HG02943 (cell line): ENCODE measurements at regions not wholly inside any gene's neighbourhood (a gene's known extent, or its start where the extent isn't known, plus 50 kb on each side); places are given as distances from the start of the nearest gene placed in this dataset.
"Not testable (repeated sequence)": the region's sequence is repeated elsewhere in the genome, so short reads cannot be mapped to it uniquely, and the experiment has no call there.

ENCODE experiments used
- ATAC-seq: cut with Tn5 transposase; IDR thresholded peaks from one replicate; pipeline ENCODE4 v1.9.1; 2021; ENCODE audit warnings: mild to moderate bottlenecking, low read depth, moderate library complexity; ENCODE audit not compliant: unreplicated experiment

DNA sequence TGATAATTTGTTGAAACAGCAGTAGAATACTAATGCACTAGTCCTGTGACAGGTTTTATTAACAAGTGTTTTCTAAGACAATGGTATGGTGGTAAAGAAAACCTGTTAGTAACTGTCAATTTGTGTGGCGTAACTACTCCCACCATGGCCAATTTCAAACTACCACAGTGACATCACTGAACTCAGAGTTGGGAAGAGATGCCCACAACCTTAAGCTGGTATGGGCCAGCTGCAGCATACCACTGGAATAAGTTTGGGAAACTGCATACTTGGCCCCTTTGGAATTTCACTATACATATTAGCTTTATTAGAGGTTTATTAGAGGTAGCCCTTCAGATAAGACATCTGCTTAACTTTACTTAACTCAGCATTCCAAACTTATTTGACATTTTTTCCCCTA, 419.4 kb downstream of the NDFIP2 start:
- no peak for ATAC-seq

DNA sequence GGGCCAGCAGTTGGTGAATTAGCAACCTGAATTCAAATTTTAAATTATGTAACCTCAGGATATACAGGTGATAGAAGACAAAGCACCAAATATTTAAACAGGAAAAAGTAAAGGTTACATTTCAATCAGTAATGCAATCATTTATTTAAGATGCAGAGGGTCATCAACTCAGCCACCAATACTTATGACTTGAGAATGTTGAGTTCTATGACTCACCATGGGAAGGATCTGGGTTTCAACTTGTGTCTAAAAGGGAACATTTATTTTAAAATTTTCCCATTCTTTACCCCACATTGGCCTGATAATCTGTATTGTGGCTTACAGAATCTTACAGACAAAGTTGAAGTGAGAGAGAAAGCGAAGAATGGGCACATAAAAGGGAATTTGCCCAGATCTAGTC, 418.0 kb downstream of the NDFIP2 start:
- ATAC-seq: no peak

DNA sequence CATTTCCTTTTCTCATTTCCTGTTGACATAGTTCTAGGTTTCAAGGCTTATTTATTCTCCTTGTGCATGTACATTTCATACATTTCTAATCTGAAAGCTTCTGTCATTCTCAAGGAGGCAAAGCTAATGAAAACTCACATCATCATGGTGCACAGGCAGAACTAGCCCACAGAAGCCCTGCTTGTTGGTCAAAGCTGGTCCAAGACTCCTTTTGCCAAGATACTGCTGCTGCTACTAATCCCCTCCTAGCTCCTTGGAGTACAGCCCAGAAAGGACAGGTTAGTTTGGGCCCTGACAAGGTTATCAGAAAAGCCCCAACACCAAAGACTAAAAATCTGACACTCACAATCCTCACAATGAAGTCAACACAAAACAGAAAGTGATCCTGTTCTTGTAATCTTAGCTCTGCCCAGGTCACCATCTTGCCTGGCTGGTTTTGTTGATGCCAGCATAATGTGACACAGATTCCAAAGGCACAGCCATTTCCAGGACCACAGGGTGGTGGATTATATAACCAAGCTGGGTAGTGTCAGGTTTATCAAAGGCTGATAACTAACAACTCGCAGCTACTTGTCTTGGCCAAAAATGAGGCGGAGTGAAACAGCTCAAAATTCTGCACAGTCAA, 417.4 kb downstream of the NDFIP2 start:
- ATAC-seq: no peak

DNA sequence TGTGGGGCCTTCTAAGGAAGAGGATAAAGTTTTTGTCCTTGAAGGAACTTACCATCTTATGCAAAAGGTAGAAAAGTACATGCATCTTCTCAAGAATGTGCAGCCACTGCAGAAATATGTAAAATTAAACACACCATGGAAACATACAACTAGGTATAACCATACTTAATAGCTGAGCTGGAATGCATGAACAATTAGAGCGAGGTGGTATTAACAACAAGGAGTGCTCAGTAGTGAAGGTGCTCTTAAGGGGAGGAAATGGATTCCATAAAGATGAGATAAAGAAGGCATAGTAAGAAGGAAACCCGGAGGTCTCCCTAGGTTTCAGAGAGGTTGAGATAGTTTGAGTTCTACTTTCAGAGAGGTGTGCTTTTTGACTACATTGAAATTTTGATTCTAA, 415.9 kb downstream of the NDFIP2 start:
- ATAC-seq: no peak

DNA sequence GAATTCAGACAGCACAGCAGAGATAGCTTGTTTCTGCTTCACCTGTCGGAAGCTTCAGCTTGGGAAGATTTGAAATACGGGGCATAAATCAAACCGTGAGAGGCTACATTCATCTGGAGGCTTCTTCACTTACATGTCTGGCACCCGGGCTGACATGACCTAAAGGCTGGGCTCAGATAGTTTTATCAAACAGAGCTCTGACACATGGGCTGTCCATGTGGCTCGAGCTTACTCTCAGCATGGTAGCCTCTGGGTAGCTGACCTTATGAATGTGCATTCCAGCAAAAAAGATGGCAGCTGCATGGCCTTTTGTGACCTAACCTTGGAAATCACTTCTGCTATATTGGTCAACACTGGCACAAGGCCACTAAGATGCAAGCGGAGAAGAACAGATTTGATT, 414.5 kb downstream of the NDFIP2 start:
- no peak for ATAC-seq

DNA sequence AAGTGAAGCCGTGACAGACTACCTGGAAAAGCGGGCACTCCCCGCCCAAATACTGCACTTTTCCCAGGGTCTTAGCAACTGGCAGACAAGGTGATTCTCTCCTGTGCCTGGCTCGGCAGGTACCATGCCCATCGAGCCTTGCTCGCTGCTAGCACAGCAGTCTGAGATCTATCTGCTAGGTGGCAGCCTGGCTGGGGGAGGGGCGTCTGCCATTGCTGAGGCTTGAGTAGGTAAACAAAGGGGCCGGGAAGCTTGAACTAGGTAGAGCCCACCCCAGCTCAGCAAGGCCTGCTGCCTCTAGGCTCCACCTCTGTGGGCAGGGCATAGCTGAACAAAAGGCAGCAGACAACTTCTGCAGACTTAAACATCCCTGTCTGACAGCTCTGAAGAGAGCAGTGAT, 406.3 kb downstream of the NDFIP2 start:
- not testable (repeated sequence) for ATAC-seq

DNA sequence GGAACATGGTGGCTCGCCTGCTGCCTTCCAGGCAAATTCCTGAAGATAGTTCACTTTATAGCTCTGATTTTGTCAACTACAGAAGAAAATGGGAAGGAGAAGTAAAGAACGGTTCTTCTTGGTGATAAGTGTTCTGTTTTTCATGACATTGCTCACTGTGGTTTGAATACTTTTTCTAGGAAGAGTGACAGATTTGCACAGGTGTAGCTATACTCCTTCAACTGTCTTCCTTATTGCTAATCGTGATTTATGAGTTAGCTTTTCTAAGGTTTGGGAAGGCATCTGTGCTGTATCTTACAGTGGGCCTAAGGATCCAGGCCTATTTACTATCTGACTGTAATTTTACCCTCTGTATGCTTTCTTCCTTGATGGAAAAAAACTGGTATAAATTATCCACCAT, 405.6 kb downstream of the NDFIP2 start:
- ATAC-seq: no peak

DNA sequence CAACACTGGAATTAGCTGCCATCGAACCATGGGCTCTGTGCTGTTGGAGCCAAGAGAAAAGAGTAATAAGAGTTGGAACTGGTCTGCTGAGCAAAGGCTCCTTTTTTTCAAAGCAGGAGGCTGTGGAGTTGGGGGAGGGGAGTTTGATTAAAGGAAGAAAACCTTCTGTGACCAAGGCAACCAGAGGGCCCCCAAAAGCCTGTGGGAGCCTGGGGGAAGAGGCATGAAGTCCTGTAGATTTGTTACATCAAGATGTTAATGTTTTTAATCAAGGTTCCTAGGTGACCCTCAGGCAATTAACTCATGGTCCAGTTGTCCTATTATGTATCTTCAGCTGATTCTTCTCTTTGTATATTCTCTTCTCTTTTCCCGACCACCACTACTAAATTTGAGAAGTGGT, 403.9 kb downstream of the NDFIP2 start:
- no peak for ATAC-seq

DNA sequence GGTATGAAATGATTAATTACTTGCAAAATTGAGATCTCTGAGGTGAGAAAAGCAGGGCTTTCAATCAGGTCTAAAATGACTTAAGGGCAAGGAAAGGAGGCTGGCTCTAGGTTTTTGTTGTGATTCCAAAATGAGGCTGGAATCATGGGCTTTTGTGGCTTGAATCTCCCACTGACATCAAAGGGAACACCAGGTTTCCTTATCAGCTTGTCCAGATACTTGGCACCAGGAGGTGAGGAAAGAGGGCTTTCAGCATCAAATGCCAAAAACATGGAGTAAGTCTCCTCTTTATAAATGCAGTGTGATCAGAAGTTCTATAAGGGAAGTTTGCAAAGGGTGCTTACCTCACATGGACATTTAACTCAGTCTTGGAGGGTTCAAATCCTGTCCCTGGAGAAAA, 402.3 kb downstream of the NDFIP2 start:
- no peak for ATAC-seq

DNA sequence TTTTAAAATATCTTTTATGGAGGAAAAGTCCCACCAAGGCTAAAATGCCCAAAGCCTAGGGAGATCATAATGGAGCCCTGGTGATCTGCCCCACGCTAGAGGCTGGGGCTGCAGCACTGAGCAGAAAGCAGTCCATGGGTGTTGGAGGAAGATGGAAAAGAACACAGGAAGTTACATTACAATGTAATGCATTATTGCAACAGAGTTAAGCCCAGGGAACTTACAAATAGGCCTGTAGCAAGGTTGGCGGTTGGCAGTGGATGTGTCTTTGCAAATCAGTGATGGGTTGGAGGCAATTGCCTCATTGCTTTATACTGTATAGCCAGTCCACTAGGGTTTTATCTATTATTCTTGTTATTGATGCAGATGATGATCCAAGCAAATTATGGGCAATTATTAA, 399.9 kb downstream of the NDFIP2 start:
- ATAC-seq: no peak

DNA sequence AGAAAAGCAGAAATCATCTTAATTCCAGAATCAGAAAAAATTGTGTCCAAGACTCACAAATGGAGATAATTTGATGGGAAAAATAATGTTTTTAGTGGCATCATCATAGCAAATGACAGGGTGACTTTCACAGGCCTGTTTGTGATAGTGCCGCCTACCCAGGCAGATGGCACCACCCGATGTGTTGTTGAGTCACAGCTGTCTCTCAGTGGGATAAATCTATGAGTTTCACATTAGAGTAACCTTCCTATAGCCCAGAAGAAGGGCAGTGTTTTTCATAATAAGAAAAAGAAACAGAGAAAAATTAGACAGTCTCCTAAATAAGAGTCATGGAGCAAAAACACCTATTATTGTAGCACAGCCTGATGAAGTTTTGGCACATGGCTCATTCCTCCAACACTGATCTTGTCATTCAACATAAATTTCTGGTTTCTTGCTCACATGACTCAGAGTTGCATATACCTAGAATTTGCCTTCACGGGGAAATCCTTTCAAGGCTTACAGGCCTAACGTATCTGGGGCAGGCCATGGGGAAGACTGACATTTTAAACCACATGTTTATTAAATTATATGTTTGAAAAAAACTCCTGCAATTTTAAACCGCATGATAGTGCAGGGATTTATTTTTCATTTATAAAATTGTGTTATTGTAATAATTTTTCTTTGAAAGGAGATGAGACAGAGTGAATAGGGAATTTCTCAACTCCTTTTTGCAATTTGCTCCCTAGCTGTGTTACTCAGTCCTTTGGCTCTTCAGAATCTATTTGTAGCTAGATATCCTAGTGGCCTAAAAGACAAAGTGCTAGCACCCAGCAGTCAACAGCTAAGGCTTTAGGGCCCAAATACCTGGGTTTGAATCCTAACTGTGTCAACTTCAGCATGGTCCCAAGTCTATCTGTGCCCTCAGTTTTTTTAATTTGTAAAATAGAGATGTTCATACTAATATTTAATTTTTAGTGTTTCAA, 393.7 kb downstream of the NDFIP2 start:
- ATAC-seq: no peak

DNA sequence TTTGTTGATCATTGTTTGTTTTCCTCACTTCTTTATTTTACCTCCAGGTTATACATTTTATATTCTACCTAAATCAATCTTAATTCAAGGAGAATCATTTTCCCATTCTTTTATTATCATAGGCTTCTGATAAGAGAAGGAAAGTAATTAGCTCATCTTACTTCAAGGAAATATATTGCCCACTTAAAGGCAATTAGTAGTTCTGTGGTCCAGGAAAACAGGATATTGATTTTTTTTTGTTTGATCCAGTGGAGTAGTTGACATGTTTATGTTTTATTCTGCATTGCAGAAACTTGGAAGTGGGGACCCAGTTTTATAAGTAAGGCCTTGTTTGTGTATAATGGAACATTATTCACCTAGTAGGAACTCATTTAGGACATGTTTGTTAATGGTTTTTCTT, 390.6 kb downstream of the NDFIP2 start:
- no peak for ATAC-seq

DNA sequence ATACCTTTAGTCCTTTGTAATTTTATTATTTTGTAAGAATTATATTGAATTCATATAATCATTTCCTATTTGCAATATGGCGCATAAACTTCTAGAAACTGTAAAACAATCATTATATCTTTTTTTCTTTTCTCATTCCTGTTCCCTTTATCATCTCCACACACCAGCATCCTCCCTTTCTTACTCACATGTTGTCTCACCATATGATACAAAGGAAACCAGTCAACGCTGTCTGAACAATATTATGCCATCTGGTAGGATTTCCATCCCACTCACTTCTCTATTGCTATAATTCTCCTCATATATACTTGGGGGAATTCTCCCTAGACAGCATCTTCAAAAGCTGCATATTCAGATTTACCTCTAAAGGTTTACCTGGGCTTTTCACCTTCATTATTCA, 389.8 kb downstream of the NDFIP2 start:
- no peak for ATAC-seq

DNA sequence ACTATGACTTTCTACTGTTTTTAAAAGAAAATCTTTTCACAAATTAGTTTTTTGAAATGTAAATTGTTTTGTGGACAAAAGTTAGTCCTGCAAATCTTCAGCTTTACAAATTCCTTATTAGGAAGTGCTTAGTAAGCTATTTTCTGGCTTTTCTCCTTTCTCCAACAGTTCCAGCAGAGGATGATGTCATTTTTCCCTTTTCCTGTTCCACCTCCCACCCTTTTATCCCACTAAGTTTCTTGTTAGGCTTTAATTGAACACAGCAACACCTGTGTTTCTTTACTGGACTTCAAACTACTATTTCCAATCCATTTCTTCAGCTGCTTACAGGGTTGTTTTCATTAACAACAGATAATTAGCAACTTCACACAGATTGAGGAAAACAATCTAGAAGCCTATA, 389.2 kb downstream of the NDFIP2 start:
- no peak for ATAC-seq

DNA sequence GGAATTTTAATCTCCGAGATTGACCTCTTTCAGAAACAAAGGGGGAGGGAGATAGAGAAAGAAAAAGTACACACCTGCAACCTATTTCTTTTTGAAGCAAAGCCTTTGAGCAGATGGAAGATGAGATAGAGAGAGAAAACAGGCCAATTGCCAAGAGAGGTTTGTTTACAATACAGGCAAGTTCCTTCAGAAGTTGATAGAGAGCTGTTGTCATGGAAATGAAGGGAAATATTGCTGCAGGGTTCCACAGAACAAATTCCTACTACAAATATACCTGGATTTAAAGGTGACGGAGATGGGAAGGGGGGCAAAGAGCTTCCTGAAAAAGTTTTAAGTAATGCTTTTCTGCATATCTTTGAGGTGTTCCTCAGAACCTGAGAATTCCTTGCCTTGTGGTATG, 388.4 kb downstream of the NDFIP2 start:
- ATAC-seq: no peak

DNA sequence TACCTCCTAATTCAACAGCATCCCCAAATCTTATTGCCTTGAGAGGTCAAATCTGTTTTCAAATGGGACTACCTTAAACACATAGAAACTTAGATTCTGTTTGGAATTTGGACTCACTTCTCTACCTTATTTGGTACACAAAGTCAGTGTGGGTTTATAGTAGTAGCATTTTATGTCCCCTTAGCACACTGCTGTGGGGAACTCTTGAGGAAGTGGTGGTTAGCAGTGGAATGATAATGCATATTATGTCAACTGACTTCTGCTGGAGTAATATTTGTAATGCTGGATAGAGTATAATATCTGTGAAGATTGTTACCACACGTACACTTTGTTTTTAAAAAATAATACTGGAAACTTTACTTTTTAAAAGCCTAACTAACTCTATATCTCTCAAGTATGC, 386.3 kb downstream of the NDFIP2 start:
- ATAC-seq: no peak

DNA sequence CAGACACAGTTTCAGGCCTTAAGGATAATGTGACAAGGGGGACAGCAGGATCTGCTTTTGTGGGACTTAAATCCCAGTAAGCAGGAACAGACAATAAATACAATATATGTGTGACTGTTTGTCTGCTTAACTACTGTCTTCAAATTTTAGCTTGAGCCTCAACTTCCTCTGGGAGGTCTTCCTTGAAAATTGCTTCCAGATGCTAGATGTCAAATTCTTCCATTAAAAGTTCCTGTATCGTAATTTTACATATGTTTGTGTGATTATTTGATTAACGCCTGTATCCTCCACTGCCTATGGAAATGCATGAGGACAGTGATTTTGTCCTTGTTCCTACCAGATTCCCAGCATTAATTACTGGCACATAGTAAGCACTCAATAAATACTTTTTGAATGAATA, 385.5 kb downstream of the NDFIP2 start:
- no peak for ATAC-seq

DNA sequence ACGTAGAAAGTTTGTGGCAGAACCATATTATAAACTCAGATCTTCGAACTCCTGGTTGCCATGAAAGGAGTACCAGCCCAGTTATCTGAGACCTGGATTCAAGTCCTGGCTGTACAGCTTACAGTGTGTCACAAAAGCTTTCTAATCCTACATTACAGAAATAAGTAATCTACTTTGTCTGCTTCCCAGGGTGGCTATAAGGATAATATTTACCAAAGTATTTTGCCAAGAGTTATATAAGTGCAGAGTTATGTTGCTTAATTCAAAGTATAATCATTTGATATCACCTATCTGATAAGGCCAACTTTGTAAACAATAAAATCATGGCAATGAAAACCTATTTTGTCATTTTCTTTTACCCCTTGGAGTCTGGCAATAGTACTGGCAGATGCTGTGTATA, 381.6 kb downstream of the NDFIP2 start:
- no peak for ATAC-seq

DNA sequence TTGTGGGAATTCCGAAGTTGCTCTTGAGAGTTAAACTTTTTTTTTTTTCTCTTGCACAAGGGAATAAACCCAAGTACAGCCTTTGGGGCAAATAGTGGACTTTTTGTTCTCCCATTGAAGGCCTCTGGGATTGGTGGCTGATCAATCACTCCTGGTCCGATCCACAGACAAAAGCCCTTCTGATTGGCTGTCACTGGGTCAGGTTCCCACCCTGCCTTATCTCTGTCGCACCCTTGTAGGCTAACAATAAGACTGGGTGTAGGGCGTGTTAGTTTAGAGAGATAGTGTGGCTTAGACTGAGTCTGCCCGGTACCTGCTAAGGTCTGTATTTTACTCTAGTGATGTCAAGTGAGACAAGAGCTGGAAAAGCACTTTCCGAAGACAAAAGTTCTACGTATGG, 380.8 kb downstream of the NDFIP2 start:
- no peak for ATAC-seq

DNA sequence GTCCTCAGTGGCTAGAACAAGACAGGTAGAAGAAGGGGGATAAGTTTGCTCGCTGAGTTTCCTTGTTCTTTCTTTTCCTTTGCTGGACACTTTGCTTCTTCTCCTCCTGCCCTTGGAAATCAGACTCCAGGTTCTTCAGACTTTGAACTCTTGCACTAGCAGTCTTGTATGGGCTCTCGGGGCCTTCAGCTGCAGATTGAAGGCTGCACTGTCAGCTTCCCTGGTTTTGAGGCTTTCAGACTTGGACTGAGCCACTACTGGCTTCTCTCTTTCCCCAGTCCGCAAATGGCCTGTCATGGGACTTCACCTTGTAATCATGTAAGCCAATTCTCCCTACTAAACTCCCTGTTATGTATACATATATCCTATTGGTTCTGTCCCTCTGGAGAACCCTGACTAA, 379.8 kb downstream of the NDFIP2 start:
- no peak for ATAC-seq

DNA sequence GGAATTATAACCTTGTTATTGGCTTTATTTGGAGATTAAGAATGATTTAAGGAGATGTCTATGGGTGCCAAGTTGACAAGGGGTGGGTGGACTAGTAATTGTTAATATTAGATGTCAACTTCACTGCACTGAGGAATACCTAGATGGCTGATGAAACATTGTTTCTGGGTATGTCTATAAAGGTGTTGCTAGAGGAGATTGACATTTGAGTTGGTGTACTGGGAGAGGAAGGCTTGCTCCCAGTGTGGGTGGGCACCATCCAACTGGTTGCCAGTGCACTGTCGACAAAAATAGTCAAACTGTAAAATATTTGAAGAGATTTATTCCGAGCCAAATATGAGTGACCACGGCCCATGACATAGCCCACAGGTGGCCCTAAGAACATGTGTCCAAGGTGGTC, 378.8 kb downstream of the NDFIP2 start:
- ATAC-seq: no peak

DNA sequence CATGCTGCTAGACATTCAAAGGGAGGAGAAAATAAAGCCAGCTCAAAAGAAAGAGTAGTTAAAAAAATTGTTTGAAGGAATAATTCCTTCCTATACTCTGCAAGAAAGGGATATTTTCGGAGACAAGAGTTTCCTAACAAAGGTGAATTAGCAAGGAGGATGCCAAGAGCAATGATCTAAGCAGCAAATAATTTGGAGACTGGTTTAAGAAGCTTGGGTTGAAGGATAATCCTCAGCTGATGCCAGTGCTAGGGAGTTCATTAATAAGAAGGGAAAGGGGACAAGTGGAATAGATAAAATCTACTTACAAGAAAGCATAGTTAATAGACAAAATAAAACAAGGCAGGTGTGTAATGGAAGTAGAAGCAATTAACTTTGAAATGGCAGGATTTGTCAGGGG, 372.3 kb downstream of the NDFIP2 start:
- ATAC-seq: no peak
